Adipocyte (in vitro differentiated cells): ENCODE measurements at regions not wholly inside any gene's neighbourhood (a gene's known extent, or its start where the extent isn't known, plus 50 kb on each side); places are given as distances from the start of the nearest gene placed in this dataset.

Source experiments
- DNase-seq: peaks from one replicate; pipeline ENCODE4 v3.0.0-alpha.2; 2015; ENCODE audit warnings: low read depth
- H3K27me3 ChIP-seq: replicated peaks from 2 replicates; pipeline ENCODE4 v1.7.0; 2013; ENCODE audit warnings: mild to moderate bottlenecking, low read length, moderate library complexity; ENCODE audit not compliant: control insufficient read depth, insufficient read depth
- H3K36me3 ChIP-seq: 2 replicates; pipeline ENCODE4 v1.7.0; 2013; ENCODE audit warnings: low read length, mild to moderate bottlenecking, moderate library complexity; ENCODE audit not compliant: control insufficient read depth, insufficient read depth, severe bottlenecking
- H3K4me1 ChIP-seq: 2 replicates; pipeline ENCODE4 v1.7.0; 2013; ENCODE audit warnings: mild to moderate bottlenecking, low read length, moderate library complexity; ENCODE audit not compliant: control insufficient read depth, insufficient read depth
- H3K4me3 ChIP-seq: 2 replicates; pipeline ENCODE4 v1.7.0; 2013; ENCODE audit warnings: mild to moderate bottlenecking, low read length, moderate library complexity
- H3K9ac ChIP-seq: 2 replicates; pipeline ENCODE4 v1.7.0; 2013; ENCODE audit warnings: mild to moderate bottlenecking, low read length, moderate library complexity
- H3K9me3 ChIP-seq: 2 replicates; pipeline ENCODE4 v1.7.0; 2013; ENCODE audit warnings: mild to moderate bottlenecking, low read length, moderate library complexity; ENCODE audit not compliant: control insufficient read depth

DNA sequence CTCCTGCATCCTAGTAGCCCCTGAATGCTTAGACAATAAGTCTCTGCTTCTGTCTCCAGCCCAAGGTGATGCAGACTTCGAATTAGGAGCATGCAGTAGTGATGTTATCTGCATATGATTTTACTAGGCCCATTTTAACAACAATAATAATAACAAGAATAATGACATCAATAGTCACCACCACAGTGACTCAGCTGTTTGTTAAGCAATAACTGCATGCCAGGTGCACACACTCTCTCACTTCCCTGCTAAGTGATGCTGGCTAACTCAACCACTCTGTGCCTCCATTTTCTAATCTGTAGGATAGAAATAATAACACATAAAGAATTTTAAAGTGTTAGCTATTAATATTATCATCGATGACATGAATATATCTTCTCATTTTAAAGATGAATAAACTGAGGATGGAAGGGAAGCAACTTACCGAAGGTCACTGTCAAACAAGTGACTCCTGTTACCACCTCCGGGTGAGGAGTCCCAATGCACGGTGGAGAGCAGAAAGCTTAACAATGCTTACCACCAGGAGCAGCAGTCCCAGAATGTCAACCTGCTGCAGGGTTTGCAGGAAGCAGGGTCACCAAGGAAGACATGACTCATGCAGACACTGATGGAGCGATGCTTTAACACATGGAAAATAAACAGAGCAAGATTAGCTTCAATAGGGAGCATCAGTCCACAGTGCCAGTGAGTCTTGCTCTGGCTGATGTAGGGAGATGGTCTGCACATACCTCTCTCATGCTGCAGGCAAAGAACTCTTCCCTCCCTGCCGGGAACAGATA, 290.2 kb downstream of the SPATA17 start:
- Histone ChIP-seq H3K36me3 (no peaks in the 10 kb centered on the region), H3K4me1 (peaks cover 4% of the 10 kb centered on the region), H3K4me3 (no peak overlapping the region), H3K9ac (no peak overlapping the region), H3K9me3 (no peaks in the 10 kb centered on the region), H3K27me3 (peaks cover 28% of the 10 kb centered on the region)
- DNase-seq = no peak

DNA sequence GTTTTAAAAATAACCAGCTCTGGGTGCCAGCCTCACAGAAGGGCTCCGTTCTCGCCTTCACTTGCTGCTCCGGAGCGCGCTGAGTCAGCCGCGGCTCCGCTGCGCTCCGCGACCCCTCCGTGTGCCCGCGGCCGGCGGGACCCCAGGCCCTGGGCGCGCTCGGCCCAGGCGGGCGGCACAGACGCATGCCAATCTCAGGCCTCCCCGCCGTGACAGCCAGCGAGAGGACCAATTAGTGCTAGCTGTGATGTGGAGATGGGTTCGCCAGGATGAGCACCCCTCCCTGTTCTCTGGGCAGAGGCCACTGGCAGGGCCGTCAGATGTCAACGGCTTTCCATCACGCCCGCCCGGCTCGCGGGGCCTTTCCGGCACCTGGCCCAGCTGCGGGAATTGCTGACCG, 293.8 kb downstream of the SPATA17 start:
- Histone ChIP-seq H3K36me3 (no peaks in the 10 kb centered on the region), H3K9ac (no peak overlapping the region), H3K4me1 (peaks cover 4% of the 10 kb centered on the region), H3K4me3 (no peak overlapping the region), H3K9me3 (no peaks in the 10 kb centered on the region), H3K27me3 (peaks cover 21% of the 10 kb centered on the region)
- no peak for DNase-seq

DNA sequence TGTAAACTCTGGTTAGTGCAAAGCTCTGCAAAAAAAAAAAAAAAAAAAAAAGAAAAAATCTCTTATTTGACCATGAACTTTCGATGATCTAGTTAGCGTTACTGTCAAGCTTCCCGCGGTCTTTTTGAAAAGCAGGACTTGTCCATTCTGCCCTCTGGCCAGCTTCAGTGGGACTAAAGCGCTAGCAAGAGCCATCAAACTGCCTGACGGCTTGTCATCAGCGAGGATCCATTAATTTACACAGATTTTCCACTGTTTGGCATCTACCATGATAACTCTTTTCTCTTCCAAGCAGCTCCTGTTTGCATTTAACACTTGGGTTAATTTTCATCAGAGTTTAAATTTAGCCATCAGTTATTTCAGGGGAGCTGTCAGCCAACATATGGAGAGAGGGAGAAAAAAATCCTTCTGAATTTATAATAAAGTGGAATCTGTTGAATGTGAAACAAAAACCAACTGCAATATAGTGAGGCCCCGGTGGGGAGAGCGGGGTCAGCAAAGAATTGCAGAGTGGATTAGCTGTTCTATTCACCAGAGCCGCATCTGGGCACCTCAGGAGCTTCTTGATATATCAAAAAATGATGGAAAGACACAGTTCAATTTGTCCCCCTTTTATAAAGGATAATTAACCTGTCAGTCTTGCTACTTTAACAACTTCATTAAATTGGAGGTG, 298.2 kb downstream of the SPATA17 start:
- Histone ChIP-seq H3K9ac (no peak overlapping the region), H3K27me3 (peaks cover 13% of the 10 kb centered on the region), H3K36me3 (no peaks in the 10 kb centered on the region), H3K4me1 (no peaks in the 10 kb centered on the region), H3K9me3 (no peaks in the 10 kb centered on the region), H3K4me3 (no peak overlapping the region)
- peak; percentile 22 for DNase-seq

DNA sequence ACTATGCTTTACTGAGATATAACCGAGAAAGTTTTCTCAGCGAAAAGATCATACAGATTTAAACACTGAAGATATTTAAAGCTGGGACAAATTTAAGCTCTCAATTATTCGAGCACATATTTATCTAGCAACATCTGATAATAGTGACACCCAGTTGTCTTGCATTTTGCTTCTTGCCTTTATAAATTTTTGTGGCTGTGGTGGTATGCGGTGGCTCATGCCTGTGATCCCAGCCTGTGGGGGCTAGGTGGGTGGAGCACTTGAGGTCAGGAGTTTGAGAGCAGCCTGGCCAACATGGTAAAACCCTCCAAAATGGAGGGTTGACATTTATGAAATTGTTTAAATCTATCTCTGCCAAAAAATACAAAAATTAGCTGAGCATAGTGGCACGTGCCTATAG, 312.2 kb downstream of the SPATA17 start:
- no peaks in the 10 kb centered on the region for H3K36me3 ChIP-seq
- DNase-seq = no peak
- H3K4me1 ChIP-seq = no peaks in the 10 kb centered on the region
- no peak overlapping the region for H3K4me3 ChIP-seq
- no peak overlapping the region for H3K9ac ChIP-seq
- peaks cover 3% of the 10 kb centered on the region for H3K27me3 ChIP-seq
- H3K9me3 ChIP-seq = no peaks in the 10 kb centered on the region

DNA sequence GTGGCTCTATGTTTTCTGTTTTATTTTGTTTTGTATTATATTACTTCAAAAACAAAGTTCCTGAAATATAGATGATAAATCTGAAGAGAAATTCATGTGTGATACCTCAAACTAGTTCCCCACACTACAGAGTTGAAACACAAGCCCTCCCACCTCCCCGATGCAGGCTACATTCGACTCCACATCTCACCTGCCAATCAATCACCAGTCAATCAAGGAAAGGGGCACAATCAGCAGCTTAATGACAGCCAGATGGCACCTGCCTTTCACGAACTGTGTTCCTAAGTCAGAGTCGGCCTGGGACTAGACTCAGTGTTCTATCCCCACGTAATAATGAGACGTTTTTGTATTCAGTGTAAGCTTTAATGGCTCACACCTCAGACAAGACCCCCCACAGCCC, 313.4 kb downstream of the SPATA17 start:
- peaks cover 3% of the 10 kb centered on the region for H3K27me3 ChIP-seq
- no peak overlapping the region for H3K9ac ChIP-seq
- H3K4me1 ChIP-seq = no peaks in the 10 kb centered on the region

DNA sequence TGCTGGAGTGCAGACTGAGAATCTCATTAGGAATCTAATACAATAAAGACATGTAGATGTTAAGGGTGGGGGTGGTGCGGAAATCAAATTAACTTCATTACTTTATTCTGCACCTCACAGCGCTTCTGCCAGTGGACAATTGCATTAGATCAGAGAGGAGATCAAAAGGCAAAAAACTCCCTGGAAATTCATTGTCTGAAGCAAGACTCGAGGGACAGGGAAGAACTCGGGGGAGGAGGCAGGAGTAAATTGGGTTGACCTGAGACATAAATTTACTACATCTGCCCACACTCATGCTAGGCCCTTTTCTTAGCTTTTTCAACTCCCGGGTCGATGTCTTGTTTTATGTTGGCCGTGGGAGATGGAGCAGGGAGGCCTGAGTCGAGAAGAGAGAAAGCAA, 315.4 kb downstream of the SPATA17 start:
- H3K36me3 ChIP-seq = no peaks in the 10 kb centered on the region

More for the DNA sequence above, 313.4 kb downstream of the SPATA17 start:
- no peak for DNase-seq
- no peak overlapping the region for H3K4me3 ChIP-seq
- no peaks in the 10 kb centered on the region for H3K36me3 ChIP-seq
- H3K9me3 ChIP-seq = no peaks in the 10 kb centered on the region

DNA sequence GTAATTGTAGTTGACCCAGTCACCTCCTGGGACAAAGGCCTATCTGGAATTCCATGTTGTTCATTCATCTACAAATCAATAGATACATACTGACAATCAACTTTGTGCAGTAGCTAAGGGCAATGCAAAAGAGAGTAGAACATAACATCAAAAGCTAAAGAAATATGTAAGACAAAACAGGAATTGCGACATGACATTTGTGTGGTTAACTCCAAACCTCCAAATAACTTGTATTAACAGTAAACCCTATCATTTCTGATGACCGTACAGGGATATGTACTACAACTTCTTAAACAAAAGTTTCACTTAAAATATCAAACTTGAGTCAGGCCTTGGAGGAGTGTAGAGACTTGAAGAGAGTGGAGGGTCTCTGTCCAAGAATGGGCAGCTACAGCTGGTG, 317.6 kb downstream of the SPATA17 start:
- Histone ChIP-seq H3K4me3 (no peak overlapping the region), H3K9ac (no peak overlapping the region), H3K36me3 (no peaks in the 10 kb centered on the region), H3K9me3 (no peaks in the 10 kb centered on the region), H3K27me3 (peaks cover 3% of the 10 kb centered on the region), H3K4me1 (no peaks in the 10 kb centered on the region)
- peak; percentile 4 for DNase-seq

More for the DNA sequence above, 315.4 kb downstream of the SPATA17 start:
- no peak overlapping the region for H3K4me3 ChIP-seq
- no peak overlapping the region for H3K9ac ChIP-seq
- H3K9me3 ChIP-seq = no peaks in the 10 kb centered on the region
- H3K27me3 ChIP-seq = peaks cover 3% of the 10 kb centered on the region
- H3K4me1 ChIP-seq = no peaks in the 10 kb centered on the region
- DNase-seq = no peak

DNA sequence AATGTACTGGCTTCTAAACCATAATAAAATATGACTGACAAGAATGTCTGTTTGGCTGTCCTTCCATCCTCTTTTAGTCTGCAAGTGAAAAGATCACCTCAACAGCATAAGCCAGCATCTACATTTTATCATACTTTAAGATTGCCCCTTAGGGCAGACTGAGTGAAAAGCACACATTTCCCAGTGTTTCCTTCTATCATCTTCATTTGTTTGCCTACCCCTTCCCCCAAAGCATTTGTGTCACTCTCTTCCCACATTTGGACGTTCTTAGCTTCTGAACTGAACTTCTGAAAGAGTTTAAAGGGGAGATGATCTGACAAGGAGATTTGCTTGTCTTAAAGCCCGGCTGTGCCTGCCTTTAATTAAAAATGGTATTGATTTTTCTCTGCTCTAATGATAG, 322.2 kb downstream of the SPATA17 start:
- DNase-seq = no peak
- H3K36me3 ChIP-seq = no peaks in the 10 kb centered on the region
- H3K27me3 ChIP-seq = no peaks in the 10 kb centered on the region
- H3K4me1 ChIP-seq = no peaks in the 10 kb centered on the region
- H3K9ac ChIP-seq = no peak overlapping the region
- H3K9me3 ChIP-seq = no peaks in the 10 kb centered on the region
- no peak overlapping the region for H3K4me3 ChIP-seq

DNA sequence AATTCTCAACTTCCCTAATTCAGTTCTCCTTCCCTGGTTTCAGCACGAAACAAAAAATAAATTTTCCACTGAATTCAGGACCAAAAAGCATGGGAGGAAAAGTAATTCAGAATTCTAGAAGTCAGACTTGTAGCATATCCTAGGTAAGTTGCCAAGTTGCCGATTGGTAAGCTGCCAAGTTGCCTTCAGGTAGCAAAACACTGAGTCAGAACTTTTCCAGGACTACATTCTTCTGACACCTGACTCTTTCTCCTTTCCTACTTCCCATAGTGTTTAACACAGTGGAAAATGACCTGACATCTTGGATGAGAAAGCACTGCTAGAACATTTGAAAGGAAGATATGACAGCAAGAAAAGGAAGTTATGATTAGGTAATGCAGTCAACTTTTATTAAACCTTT, 322.8 kb downstream of the SPATA17 start:
- Histone ChIP-seq H3K4me3 (no peak overlapping the region), H3K36me3 (no peaks in the 10 kb centered on the region), H3K27me3 (no peaks in the 10 kb centered on the region), H3K4me1 (no peaks in the 10 kb centered on the region), H3K9ac (no peak overlapping the region), H3K9me3 (peaks cover 3% of the 10 kb centered on the region)
- DNase-seq = no peak

DNA sequence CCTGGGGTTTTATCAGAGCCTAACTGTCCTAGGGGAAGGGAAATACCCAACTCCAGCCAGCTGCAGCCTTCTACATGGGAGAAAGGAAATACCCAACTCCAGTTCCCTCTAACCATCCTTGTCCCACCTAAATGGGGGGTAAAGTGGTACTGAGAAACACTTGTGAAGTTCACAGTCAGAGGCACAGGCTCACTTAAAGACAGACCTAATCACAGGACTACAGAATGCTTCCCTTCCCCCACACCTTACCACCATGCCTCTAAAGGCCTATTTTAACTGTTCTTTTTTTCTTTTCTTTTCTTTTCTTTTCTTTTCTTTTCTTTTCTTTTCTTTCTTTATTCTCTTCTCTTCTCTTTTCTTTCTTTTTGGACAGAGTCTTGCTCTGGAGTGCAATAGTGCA, 324.6 kb downstream of the SPATA17 start:
- Histone ChIP-seq H3K9ac (no peak overlapping the region), H3K4me3 (no peak overlapping the region), H3K4me1 (no peaks in the 10 kb centered on the region), H3K9me3 (peaks cover 4% of the 10 kb centered on the region), H3K27me3 (no peaks in the 10 kb centered on the region), H3K36me3 (no peaks in the 10 kb centered on the region)
- no peak for DNase-seq

DNA sequence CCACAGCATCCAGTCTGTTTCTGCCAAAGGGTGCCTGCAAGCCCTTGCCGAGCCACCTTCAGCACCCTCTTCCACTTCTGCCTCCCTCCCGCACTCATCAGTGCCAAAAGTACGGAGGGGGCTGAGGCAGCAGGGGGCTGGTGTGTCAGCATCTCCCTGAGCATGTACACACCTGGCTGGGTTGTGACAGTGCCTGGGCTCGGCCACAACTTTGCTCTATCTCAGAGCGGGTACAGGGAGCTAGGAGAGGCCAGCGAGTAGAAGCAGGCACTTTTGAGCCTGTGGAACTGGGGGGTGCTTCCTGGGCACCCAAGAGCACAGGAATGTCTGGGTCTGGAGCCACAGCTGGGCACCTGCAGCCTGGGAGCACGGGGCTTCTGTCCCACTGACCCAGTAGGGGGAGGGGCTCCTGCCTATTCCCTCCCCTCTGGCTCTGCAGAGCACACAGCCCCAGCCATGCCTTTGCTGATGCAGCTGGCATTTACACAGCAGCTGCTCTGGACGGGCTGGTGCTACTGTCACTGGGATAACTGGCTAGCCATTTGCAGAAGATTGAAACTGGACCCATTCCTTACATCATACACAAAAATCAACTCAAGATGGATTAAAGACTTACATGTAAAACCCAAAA, 319.8 kb upstream of the RRP15 start:
- no peaks in the 10 kb centered on the region for H3K9me3 ChIP-seq
- no peaks in the 10 kb centered on the region for H3K36me3 ChIP-seq
- no peaks in the 10 kb centered on the region for H3K27me3 ChIP-seq
- H3K9ac ChIP-seq = no peak overlapping the region
- H3K4me1 ChIP-seq = no peaks in the 10 kb centered on the region
- H3K4me3 ChIP-seq = no peak overlapping the region
- no peak for DNase-seq
